HCT116 (cell line): ENCODE measurements at regions not wholly inside any gene's neighbourhood (a gene's known extent, or its start where the extent isn't known, plus 50 kb on each side); places are given as distances from the start of the nearest gene placed in this dataset.

ENCODE experiments used
- ATAC-seq: fragments of 200-7000 bp; cut with Tn5 transposase; 2 replicates; pipeline ENCODE4 v1.9.1; 2020; ENCODE audit warnings: mild to moderate bottlenecking, moderate library complexity
- BruUV-seq: library from RNA; stranded (reverse); fragments of 400-500 nt; replicated peaks from 2 replicates; lab custom pipeline; 2021; lab: Mats Ljungman, UMichigan
- CTCF ChIA-PET: fragments of 300-600 bp; sonication (Branson Sonifier 250); formaldehyde crosslinking; loops from one replicate; lab custom pipeline; 2021; ENCODE audit warnings: antibody characterized with exemption; lab: Charles Lee
- POLR2A ChIA-PET: fragments of 300-600, 350-600 bp; sonication (Branson Sonifier 250); formaldehyde crosslinking; loops from one replicate; lab custom pipeline; 2021; ENCODE audit warnings: antibody characterized with exemption; lab: Charles Lee
- RAD21 ChIA-PET, 2 experiments: fragments of 300-600 bp; sonication (Branson Sonifier 250); formaldehyde crosslinking; loops; one replicate each; lab custom pipeline; 2023; ENCODE audit warnings: low total read pairs in 2 of 2; ENCODE audit not compliant: uncharacterized antibody in 2 of 2, unreplicated experiment in 2 of 2, low non-redundant PET in 1 of 2; lab: Charles Lee
- DNase-seq: peaks from one replicate; pipeline ENCODE4 v3.0.0-alpha.2; 2010; ENCODE audit warnings: low read depth, low spot score
- H2AFZ ChIP-seq: fragments of 200-600 bp; shearing (Covaris generic), sonication (generic); 2 replicates; pipeline ENCODE4 v1.6.1; 2017; ENCODE audit warnings: low read depth, mixed run types, mixed read lengths, antibody characterized with exemption, low read length; ENCODE audit not compliant: poor library complexity, severe bottlenecking
- H3K27ac ChIP-seq: 2 replicates; pipeline ENCODE4 v1.5.1; 2012; ENCODE audit warnings: low read depth, low read length
- H3K27me3 ChIP-seq: fragments of 200-600 bp; sonication (generic); 2 replicates; pipeline ENCODE4 v1.6.1; 2016; ENCODE audit warnings: mixed run types, low read length, mixed read lengths; ENCODE audit not compliant: insufficient read depth
- H3K36me3 ChIP-seq, 2 experiments: fragments of 200-500 bp in 1 of 2; fragments of 200-600 bp in 1 of 2; sonication (Bioruptor generic) in 1 of 2; sonication (generic) in 1 of 2; 2 replicates each; pipeline versions ENCODE4 v1.5.1 to v1.6.1; 2014 to 2016; ENCODE audit warnings: low read length in 2 of 2, inconsistent platforms in 1 of 2, mixed read lengths in 1 of 2, mixed run types in 1 of 2; ENCODE audit not compliant: insufficient read depth in 2 of 2, control insufficient read depth in 1 of 2
- H3K4me1 ChIP-seq, 2 experiments: fragments of 200-600 bp in 1 of 2; sonication (generic) in 1 of 2; 2 replicates each; pipeline versions ENCODE4 v1.5.1 to v1.6.1; 2012 to 2017; ENCODE audit warnings: low read length in 2 of 2, inconsistent platforms in 1 of 2, mild to moderate bottlenecking in 1 of 2, mixed read lengths in 1 of 2, mixed run types in 1 of 2, moderate library complexity in 1 of 2; ENCODE audit not compliant: insufficient read depth in 2 of 2, control insufficient read depth in 1 of 2
- H3K4me2 ChIP-seq: fragments of 200-600 bp; sonication (generic); 2 replicates; pipeline ENCODE4 v1.6.1; 2017; ENCODE audit warnings: mixed run types, low read length, mixed read lengths
- H3K4me3 ChIP-seq, 2 experiments: fragments of 200-600 bp in 1 of 2; sonication (generic) in 1 of 2; replicated peaks in 1 of 2; 2 replicates each; pipeline ENCODE4 v1.5.1; 2011 to 2016; ENCODE audit warnings: low read length in 2 of 2, control low read depth in 1 of 2, low read depth in 1 of 2, mild to moderate bottlenecking in 1 of 2, mixed read lengths in 1 of 2, mixed run types in 1 of 2
- H3K79me2 ChIP-seq: fragments of 200-600 bp; sonication (generic); 2 replicates; pipeline ENCODE4 v1.6.1; 2017; ENCODE audit warnings: mild to moderate bottlenecking, mixed run types, low read length, moderate library complexity, mixed read lengths; ENCODE audit not compliant: insufficient read depth
- H3K9ac ChIP-seq: fragments of 200-600 bp; sonication (generic); 2 replicates; pipeline ENCODE4 v1.6.1; 2016; ENCODE audit warnings: low read length, mixed read lengths
- H3K9me2 ChIP-seq: fragments of 200-600 bp; sonication (generic), shearing (Covaris generic); 2 replicates; pipeline ENCODE4 v1.6.1; 2017; ENCODE audit warnings: mixed run types, mild to moderate bottlenecking, moderate library complexity; ENCODE audit not compliant: insufficient read depth
- H3K9me3 ChIP-seq, 2 experiments: fragments of 200-500 bp in 1 of 2; fragments of 200-600 bp in 1 of 2; sonication (Bioruptor generic) in 1 of 2; sonication (generic) in 1 of 2; 2 replicates each; pipeline ENCODE4 v1.6.1; 2014 to 2017; ENCODE audit warnings: low read length in 2 of 2, mixed read lengths in 2 of 2, inconsistent platforms in 1 of 2, low read depth in 1 of 2, mild to moderate bottlenecking in 1 of 2, mixed run types in 1 of 2, moderate library complexity in 1 of 2; ENCODE audit not compliant: control insufficient read depth in 1 of 2, insufficient read depth in 1 of 2
- H4K20me1 ChIP-seq: fragments of 200-600 bp; sonication (generic), shearing (Covaris generic); 2 replicates; pipeline ENCODE4 v1.6.1; 2017; ENCODE audit warnings: mixed run types, mild to moderate bottlenecking, moderate library complexity; ENCODE audit not compliant: insufficient read depth
- CEBPB ChIP-seq: IDR thresholded peaks from 2 replicates; pipeline ENCODE4 v1.6.1; 2012; ENCODE audit warnings: low read depth
- EGR1 ChIP-seq: IDR thresholded peaks from 2 replicates; pipeline ENCODE4 v1.6.1; 2012; ENCODE audit warnings: low read depth
- SIN3A ChIP-seq: IDR thresholded peaks from 2 replicates; pipeline ENCODE4 v1.6.1; 2012; ENCODE audit warnings: low read depth
- YY1 ChIP-seq: IDR thresholded peaks from 2 replicates; pipeline ENCODE4 v1.6.1; 2011; ENCODE audit warnings: low read length, low read depth, moderate library complexity, mild to moderate bottlenecking; ENCODE audit not compliant: insufficient replicate concordance; ENCODE audit errors: extremely low read depth
- ZFX ChIP-seq: fragments of 450-650 bp; IDR thresholded peaks from 2 replicates; pipeline ENCODE4 v1.6.1; 2017
- intact Hi-C: fragments of 100-400 bp; cut with micrococcal nuclease; formaldehyde crosslinking; loops from 2 replicates; pipeline ENCODE4 v1.10.0; 2022
- TF ChIP-seq, protein P1 (sequence below): IDR thresholded peaks from 2 replicates; pipeline ENCODE4 v1.6.1; 2012
- TF ChIP-seq, protein P2 (sequence below), 3 experiments: fragments of 200-600 bp in 1 of 3; sonication (generic) in 1 of 3; IDR thresholded peaks in 2 of 3; conservative IDR thresholded peaks in 1 of 3; 2 replicates each; pipeline ENCODE4 v1.5.1; 2012 to 2017; ENCODE audit warnings: low read depth in 2 of 3, low read length in 2 of 3, antibody characterized with exemption in 1 of 3, borderline replicate concordance in 1 of 3, control low read depth in 1 of 3, mild to moderate bottlenecking in 1 of 3, mixed read lengths in 1 of 3, mixed run types in 1 of 3, moderate library complexity in 1 of 3; ENCODE audit not compliant: insufficient read depth in 1 of 3
- TF ChIP-seq, protein P3 (sequence below): IDR thresholded peaks from 2 replicates; pipeline ENCODE4 v1.6.1; 2011; ENCODE audit warnings: mild to moderate bottlenecking, low read length, moderate library complexity; ENCODE audit not compliant: insufficient replicate concordance; ENCODE audit errors: extremely low read depth
- TF ChIP-seq, protein P4 (sequence below): IDR thresholded peaks from 2 replicates; pipeline ENCODE4 v1.6.1; 2012; ENCODE audit warnings: low read depth

DNA sequence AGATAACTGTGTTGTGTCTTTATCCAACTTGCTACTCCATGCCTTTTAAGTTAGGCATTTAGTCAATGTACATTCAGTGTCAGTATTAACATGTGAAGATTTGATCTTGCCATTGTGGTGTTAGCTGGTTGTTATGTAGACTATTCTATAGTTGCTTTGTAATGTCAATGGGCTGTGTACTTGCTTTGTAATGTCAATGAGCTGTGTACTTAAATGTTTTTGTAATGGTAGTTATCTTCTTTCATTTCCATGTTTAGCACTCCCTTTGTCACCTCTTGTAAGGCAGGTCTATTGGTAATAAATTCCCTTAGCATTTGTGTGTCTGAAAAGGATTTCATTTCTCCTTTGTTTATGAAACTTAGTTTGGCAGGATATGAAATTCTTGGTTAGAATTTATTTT lies 53.4 kb downstream of the MC4R start:
- Histone ChIP-seq H3K27me3 (no peaks in the 10 kb centered on the region), H3K4me3 (no peak overlapping the region), H3K9me2 (no peaks in the 10 kb centered on the region), H3K4me2 (no peak overlapping the region), H2AFZ (no peak overlapping the region), H3K4me1 (no peaks in the 10 kb centered on the region), H3K79me2 (no peaks in the 10 kb centered on the region), H3K27ac (no peak overlapping the region), H3K9ac (no peak overlapping the region), H3K36me3 (no peaks in the 10 kb centered on the region), H3K9me3 (no peaks in the 10 kb centered on the region; a peak in 1 of 4 replicates), H4K20me1 (no peaks in the 10 kb centered on the region)
- ChIA-PET CTCF (no interaction called here), POLR2A (no interaction called here), RAD21 (no interaction called here)
- intact Hi-C loops: no loop called here
- no peak for TF ChIP-seq CEBPB
- TF ChIP-seq ZFX: no peak
- TF ChIP-seq, protein P1, sequence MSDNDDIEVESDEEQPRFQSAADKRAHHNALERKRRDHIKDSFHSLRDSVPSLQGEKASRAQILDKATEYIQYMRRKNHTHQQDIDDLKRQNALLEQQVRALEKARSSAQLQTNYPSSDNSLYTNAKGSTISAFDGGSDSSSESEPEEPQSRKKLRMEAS: no peak
- TF ChIP-seq, protein P2, sequence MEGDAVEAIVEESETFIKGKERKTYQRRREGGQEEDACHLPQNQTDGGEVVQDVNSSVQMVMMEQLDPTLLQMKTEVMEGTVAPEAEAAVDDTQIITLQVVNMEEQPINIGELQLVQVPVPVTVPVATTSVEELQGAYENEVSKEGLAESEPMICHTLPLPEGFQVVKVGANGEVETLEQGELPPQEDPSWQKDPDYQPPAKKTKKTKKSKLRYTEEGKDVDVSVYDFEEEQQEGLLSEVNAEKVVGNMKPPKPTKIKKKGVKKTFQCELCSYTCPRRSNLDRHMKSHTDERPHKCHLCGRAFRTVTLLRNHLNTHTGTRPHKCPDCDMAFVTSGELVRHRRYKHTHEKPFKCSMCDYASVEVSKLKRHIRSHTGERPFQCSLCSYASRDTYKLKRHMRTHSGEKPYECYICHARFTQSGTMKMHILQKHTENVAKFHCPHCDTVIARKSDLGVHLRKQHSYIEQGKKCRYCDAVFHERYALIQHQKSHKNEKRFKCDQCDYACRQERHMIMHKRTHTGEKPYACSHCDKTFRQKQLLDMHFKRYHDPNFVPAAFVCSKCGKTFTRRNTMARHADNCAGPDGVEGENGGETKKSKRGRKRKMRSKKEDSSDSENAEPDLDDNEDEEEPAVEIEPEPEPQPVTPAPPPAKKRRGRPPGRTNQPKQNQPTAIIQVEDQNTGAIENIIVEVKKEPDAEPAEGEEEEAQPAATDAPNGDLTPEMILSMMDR (IDR thresholded peaks at IDR 0.05 in 2 of 3, conservative IDR thresholded peaks at IDR 0.05 in 1 of 3; ENCODE audit: borderline replicate concordance in 1 of 3, insufficient read depth in 1 of 3, low read depth in 2 of 3, low read length in 2 of 3): no peak
- TF ChIP-seq, protein P3, sequence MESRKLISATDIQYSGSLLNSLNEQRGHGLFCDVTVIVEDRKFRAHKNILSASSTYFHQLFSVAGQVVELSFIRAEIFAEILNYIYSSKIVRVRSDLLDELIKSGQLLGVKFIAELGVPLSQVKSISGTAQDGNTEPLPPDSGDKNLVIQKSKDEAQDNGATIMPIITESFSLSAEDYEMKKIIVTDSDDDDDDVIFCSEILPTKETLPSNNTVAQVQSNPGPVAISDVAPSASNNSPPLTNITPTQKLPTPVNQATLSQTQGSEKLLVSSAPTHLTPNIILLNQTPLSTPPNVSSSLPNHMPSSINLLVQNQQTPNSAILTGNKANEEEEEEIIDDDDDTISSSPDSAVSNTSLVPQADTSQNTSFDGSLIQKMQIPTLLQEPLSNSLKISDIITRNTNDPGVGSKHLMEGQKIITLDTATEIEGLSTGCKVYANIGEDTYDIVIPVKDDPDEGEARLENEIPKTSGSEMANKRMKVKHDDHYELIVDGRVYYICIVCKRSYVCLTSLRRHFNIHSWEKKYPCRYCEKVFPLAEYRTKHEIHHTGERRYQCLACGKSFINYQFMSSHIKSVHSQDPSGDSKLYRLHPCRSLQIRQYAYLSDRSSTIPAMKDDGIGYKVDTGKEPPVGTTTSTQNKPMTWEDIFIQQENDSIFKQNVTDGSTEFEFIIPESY: no peak
- TF ChIP-seq SIN3A: no peak
- no peak for TF ChIP-seq EGR1
- no peak for TF ChIP-seq YY1
- TF ChIP-seq, protein P4, sequence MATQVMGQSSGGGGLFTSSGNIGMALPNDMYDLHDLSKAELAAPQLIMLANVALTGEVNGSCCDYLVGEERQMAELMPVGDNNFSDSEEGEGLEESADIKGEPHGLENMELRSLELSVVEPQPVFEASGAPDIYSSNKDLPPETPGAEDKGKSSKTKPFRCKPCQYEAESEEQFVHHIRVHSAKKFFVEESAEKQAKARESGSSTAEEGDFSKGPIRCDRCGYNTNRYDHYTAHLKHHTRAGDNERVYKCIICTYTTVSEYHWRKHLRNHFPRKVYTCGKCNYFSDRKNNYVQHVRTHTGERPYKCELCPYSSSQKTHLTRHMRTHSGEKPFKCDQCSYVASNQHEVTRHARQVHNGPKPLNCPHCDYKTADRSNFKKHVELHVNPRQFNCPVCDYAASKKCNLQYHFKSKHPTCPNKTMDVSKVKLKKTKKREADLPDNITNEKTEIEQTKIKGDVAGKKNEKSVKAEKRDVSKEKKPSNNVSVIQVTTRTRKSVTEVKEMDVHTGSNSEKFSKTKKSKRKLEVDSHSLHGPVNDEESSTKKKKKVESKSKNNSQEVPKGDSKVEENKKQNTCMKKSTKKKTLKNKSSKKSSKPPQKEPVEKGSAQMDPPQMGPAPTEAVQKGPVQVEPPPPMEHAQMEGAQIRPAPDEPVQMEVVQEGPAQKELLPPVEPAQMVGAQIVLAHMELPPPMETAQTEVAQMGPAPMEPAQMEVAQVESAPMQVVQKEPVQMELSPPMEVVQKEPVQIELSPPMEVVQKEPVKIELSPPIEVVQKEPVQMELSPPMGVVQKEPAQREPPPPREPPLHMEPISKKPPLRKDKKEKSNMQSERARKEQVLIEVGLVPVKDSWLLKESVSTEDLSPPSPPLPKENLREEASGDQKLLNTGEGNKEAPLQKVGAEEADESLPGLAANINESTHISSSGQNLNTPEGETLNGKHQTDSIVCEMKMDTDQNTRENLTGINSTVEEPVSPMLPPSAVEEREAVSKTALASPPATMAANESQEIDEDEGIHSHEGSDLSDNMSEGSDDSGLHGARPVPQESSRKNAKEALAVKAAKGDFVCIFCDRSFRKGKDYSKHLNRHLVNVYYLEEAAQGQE: no peak
- BruUV-seq: no TSS peak
- ATAC-seq (no peak), DNase-seq (no peak)
